HUES6 (cell line): ENCODE measurements at regions not wholly inside any gene's neighbourhood (a gene's known extent, or its start where the extent isn't known, plus 50 kb on each side); places are given as distances from the start of the nearest gene placed in this dataset.

Experiments
- H3K27ac ChIP-seq: 2 replicates; pipeline ENCODE4 v1.7.0; 2013; ENCODE audit warnings: low read depth, mild to moderate bottlenecking, low read length, inconsistent platforms
- H3K27me3 ChIP-seq: 2 replicates; pipeline ENCODE4 v1.6.1; 2013; ENCODE audit warnings: low read length; ENCODE audit not compliant: control insufficient read depth, insufficient read depth
- H3K36me3 ChIP-seq: 2 replicates; pipeline ENCODE4 v1.6.1; 2013; ENCODE audit warnings: low read length; ENCODE audit not compliant: control insufficient read depth, insufficient read depth
- H3K4me1 ChIP-seq: 2 replicates; pipeline ENCODE4 v1.6.1; 2013; ENCODE audit warnings: low read length; ENCODE audit not compliant: control insufficient read depth, insufficient read depth
- H3K4me3 ChIP-seq: 2 replicates; pipeline ENCODE4 v1.5.1; 2013; ENCODE audit warnings: low read depth, low read length
- H3K9ac ChIP-seq: one replicate; pipeline ENCODE4 v1.6.1; 2013; ENCODE audit warnings: mild to moderate bottlenecking, low read length
- H3K9me3 ChIP-seq: 2 replicates; pipeline ENCODE4 v1.6.1; 2013; ENCODE audit warnings: low read depth, low read length; ENCODE audit not compliant: control insufficient read depth, insufficient read depth

- Histone ChIP-seq H3K9me3 (no peaks in the 10 kb centered on the region), H3K4me3 (no peak overlapping the region), H3K9ac (no peak overlapping the region), H3K27ac (no peak overlapping the region), H3K27me3 (no peaks in the 10 kb centered on the region; the same call in 1 of the 2 replicates), H3K36me3 (no peaks in the 10 kb centered on the region), H3K4me1 (no peaks in the 10 kb centered on the region)
These were observed 169.1 kb downstream of the GUCY2F start for GRCh38 chrX:109312757-109313156.

- no peaks in the 10 kb centered on the region for H3K36me3 ChIP-seq
- no peak overlapping the region for H3K4me3 ChIP-seq
- no peaks in the 10 kb centered on the region; the same call in 1 of the 2 replicates for H3K27me3 ChIP-seq
- no peak overlapping the region for H3K9ac ChIP-seq
- H3K27ac ChIP-seq, result no peak overlapping the region
- no peaks in the 10 kb centered on the region for H3K9me3 ChIP-seq
- H3K4me1 ChIP-seq, result no peaks in the 10 kb centered on the region
These were observed 171.9 kb downstream of the GUCY2F start for GRCh38 chrX:109310031-109310430.

GRCh38 chrX:109301177-109301576, 180.7 kb downstream of the GUCY2F start:
- Histone ChIP-seq H3K9ac (no peak overlapping the region), H3K27ac (no peak overlapping the region), H3K36me3 (no peaks in the 10 kb centered on the region), H3K4me3 (no peak overlapping the region), H3K9me3 (no peaks in the 10 kb centered on the region), H3K27me3 (peaks cover 19% of the 10 kb centered on the region; the same call in 1 of the 2 replicates), H3K4me1 (peaks cover 16% of the 10 kb centered on the region)

GRCh38 chrX:109300415-109300814, 181.5 kb downstream of the GUCY2F start:
- peaks cover 19% of the 10 kb centered on the region; the same call in 1 of the 2 replicates for H3K27me3 ChIP-seq
- no peak overlapping the region for H3K4me3 ChIP-seq
- H3K36me3 ChIP-seq, result no peaks in the 10 kb centered on the region
- no peak overlapping the region for H3K9ac ChIP-seq
- H3K9me3 ChIP-seq, result no peaks in the 10 kb centered on the region
- peaks cover 16% of the 10 kb centered on the region for H3K4me1 ChIP-seq
- H3K27ac ChIP-seq, result no peak overlapping the region

- H3K27me3 ChIP-seq, result peaks cover 19% of the 10 kb centered on the region; the same call in 1 of the 2 replicates
- H3K9me3 ChIP-seq, result no peaks in the 10 kb centered on the region
- no peaks in the 10 kb centered on the region for H3K36me3 ChIP-seq
- H3K4me3 ChIP-seq, result no peak overlapping the region
- peaks cover 16% of the 10 kb centered on the region for H3K4me1 ChIP-seq
- peak overlapping the region; percentile 34 for H3K9ac ChIP-seq
- no peak overlapping the region for H3K27ac ChIP-seq
These were observed 182.8 kb downstream of the GUCY2F start for GRCh38 chrX:109299091-109299490.

- Histone ChIP-seq H3K9me3 (peaks cover 2% of the 10 kb centered on the region; the same call in 1 of the 2 replicates), H3K4me1 (peaks cover 10% of the 10 kb centered on the region), H3K27me3 (peaks cover 3% of the 10 kb centered on the region; the same call in 1 of the 2 replicates), H3K9ac (no peak overlapping the region), H3K36me3 (no peaks in the 10 kb centered on the region), H3K27ac (no peak overlapping the region), H3K4me3 (no peak overlapping the region)
These were observed 187.6 kb downstream of the GUCY2F start for GRCh38 chrX:109294097-109294814.

GRCh38 chrX:109283870-109284269, 198.0 kb downstream of the GUCY2F start:
- H3K27me3 ChIP-seq, result no peaks in the 10 kb centered on the region; the same call in 1 of the 2 replicates

GRCh38 chrX:109281483-109282275, 200.2 kb downstream of the GUCY2F start:
- Histone ChIP-seq H3K4me3 (no peak overlapping the region), H3K9ac (no peak overlapping the region), H3K36me3 (no peaks in the 10 kb centered on the region), H3K27me3 (no peaks in the 10 kb centered on the region; the same call in 1 of the 2 replicates), H3K4me1 (peaks cover 9% of the 10 kb centered on the region), H3K27ac (no peak overlapping the region; the same call in 1 of the 2 replicates), H3K9me3 (peaks cover 2% of the 10 kb centered on the region; the same call in 1 of the 2 replicates)

More at GRCh38 chrX:109283870-109284269, 198.0 kb downstream of the GUCY2F start:
- Histone ChIP-seq H3K36me3 (no peaks in the 10 kb centered on the region), H3K9ac (no peak overlapping the region), H3K4me1 (peaks cover 9% of the 10 kb centered on the region), H3K27ac (no peak overlapping the region), H3K4me3 (no peak overlapping the region), H3K9me3 (0 out of 2 replicates have a peak, but pooled peaks cover 4% of the 10 kb centered on the region)

- no peaks in the 10 kb centered on the region for H3K4me1 ChIP-seq
- peaks cover 13% of the 10 kb centered on the region; the same call in 1 of the 2 replicates for H3K27me3 ChIP-seq
- no peak overlapping the region for H3K9ac ChIP-seq
- no peak overlapping the region for H3K4me3 ChIP-seq
- H3K36me3 ChIP-seq, result no peaks in the 10 kb centered on the region
- H3K27ac ChIP-seq, result no peak overlapping the region
- no peaks in the 10 kb centered on the region; the same call in 1 of the 2 replicates for H3K9me3 ChIP-seq
These were observed 207.1 kb downstream of the GUCY2F start for GRCh38 chrX:109274806-109275205.

GRCh38 chrX:109270580-109271484, 211.1 kb downstream of the GUCY2F start:
- H3K4me1 ChIP-seq, result no peaks in the 10 kb centered on the region
- no peaks in the 10 kb centered on the region for H3K36me3 ChIP-seq
- no peak overlapping the region for H3K27ac ChIP-seq

More at GRCh38 chrX:109270580-109271484, 211.1 kb downstream of the GUCY2F start:
- H3K9me3 ChIP-seq, result no peaks in the 10 kb centered on the region
- no peak overlapping the region for H3K4me3 ChIP-seq
- H3K9ac ChIP-seq, result no peak overlapping the region
- H3K27me3 ChIP-seq, result peaks cover 12% of the 10 kb centered on the region; the same call in 1 of the 2 replicates
